GM21825 (cell line): ENCODE measurements at regions not wholly inside any gene's neighbourhood (a gene's known extent, or its start where the extent isn't known, plus 50 kb on each side); places are given as distances from the start of the nearest gene placed in this dataset.
"Not testable (repeated sequence)": the region's sequence is repeated elsewhere in the genome, so short reads cannot be mapped to it uniquely, and the experiment has no call there.

Source experiments
- ATAC-seq: cut with Tn5 transposase; IDR thresholded peaks from one replicate; pipeline ENCODE4 v1.9.1; 2021; ENCODE audit warnings: mild to moderate bottlenecking, moderate library complexity; ENCODE audit not compliant: unreplicated experiment

DNA sequence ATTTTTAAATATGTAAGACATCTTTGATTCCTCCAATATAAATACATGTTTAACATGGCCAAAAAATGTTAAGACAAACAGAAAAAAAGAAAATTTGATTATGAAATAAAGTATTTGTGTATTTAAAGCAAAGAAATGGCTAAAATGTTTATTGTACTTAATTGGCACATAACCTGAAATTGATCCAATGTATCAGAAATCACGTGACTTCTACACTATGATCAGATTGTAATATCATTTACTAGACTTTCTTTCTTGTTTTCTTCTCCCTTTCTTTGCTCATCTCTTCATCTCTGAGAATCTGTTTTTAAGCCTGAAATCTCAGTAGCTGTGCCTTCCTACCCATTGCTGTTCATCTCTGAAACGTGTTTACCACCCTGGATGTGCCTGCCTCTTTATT, 420.3 kb downstream of the RSL24D1 start:
- ATAC-seq: no peak

DNA sequence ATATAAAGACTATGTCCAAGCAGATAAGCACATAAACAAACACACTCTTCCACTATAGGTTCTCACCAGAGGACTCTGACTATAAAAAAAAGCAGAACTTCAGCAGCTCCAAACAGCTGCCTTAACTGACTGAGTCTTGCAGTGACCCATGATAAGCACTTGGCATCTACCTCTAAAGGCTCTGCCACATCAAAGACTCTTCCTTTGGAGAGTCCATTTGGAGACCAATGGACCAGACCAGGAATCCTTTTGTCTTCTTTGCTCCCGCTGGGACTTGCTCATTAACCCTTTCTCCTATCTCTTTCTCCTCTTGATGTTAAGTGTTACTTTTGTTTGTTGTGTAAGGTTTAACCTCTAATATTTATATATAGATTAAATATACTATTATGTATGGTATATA, 424.1 kb downstream of the RSL24D1 start:
- ATAC-seq: no peak

DNA sequence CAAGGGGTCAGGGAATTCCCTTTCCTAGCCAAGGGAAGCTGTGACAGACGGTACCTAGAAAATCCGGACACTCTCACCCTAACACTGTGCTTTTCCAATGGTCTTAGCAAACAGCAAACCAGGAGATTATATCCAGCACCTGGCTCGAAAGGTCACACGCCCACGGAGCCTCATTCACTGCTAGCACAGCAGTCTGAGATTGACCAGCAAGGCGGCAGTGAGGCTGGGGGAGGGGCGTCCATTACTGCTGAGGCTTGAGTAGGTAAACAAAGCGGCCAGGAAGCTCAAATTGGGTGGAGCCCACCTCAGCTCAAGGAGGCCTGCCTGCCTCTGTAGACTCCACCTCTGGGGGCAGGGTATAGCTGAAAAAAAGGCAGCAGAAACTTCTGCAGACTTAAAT, 447.3 kb downstream of the RSL24D1 start:
- not testable (repeated sequence) for ATAC-seq

DNA sequence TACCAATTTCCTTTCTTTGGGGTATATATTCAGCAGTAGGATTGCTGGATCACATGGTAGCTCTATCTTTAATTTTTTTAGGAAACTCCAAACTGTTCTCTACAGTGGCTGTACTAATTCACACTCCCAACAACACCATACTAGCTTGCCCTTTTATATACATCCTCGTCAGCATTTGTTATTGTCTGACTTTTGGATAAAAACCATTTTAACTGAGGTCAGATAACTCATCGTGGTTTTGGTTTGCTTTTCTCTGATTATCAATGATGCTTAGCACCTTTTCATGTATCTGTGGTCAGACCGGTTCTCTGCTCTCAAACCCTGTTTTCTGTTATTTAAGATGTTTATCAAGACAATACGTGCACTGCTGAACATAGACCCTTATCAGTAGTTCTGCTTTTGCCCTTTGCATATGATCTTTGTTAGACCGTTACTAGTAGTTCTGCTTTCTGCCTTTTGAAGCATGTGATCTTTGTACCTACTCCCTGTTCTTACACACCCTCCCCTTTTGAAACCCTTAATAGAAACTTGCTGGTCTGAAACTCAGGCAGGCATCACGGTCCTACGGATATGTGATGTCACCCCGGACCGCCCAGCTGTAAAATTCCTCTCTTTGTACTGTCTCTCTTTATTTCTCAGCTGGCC, 474.3 kb downstream of the RSL24D1 start:
- no peak for ATAC-seq

DNA sequence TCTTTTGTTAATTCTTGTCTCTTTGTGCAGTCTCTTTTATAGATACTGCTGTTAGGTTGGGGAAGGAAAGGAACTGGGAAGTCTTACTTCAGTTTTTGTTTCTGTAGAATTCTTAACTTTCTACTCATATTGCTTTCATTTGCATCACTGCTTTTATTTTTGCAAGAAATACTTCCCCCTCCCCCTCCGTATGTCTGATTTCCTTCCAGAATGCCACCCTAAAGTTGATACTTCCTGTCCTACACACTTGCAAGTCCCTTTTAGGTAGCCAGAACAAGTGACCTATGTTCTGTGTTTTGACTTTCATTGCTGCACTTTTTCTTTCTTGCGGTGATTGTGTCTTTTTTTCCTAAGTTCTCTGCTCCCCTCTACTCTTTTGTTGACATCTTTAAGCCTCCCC, 477.4 kb downstream of the RSL24D1 start:
- no peak for ATAC-seq

DNA sequence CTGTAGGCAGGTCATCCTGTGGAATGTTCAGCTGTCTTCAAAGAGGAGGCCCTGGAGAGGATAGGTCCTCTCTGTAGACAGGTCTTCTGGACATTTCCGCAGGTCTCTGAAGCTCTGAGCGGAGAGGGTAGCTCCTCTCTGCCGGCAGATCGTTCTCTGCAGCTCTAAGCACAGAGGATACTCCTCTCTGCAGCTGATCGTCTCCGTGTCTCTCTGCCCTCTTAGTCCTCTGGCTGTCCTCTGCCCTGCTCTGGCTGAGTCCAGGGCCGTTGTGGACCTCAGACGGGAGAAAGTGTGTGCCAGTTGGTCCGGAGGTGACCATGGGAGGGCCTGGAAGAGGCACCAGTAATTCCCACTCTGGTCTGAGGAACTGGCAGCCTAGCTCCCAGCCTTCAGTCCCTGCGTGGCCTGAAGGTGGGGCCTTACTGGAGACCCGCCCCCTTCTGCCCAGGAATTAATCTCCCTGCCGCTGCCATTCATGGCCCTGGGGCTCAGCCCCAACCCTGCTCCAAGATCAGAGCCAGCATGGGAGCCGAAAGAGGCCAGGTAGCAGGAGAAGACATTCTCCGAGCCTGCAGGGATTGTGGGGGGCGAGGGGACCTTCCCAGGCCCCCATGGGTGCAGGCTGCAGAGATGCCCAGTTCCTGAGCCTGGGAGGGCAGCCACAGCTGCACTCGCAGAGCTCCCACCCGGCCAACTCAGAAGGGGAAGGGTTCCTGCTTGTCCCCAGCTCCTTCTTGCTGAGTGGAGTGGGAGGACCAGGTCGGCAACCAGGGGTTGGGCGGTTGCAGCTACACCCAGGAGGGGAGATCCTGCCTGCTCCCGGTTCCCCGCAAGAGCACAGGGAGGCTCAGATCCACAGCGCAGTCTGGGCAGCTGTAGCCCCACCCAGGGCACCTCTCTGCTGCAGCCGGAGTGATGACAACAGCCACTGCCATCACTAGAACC, 488.7 kb downstream of the RSL24D1 start:
- ATAC-seq: no peak

DNA sequence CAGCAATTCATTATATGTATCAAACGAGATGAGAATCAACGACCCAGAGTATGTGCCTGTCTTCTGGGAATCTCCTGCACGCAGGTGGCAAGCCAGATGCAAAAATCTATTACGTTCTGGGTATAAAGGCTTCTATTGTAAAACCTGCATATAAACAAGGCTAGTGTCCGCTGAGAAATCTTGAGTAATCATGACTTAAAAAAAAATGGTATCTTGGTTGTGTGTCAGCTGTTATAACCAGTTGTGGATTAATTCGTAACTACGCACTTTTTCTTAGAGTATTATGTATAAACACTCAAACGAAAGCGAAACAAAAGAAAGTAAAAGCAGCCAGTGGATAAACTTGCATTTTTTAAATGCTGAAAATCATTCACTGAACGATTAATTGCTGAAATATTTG, 509.1 kb downstream of the RSL24D1 start:
- no peak for ATAC-seq
